ENCODE measurements at regions not wholly inside any gene's neighbourhood (a gene's known extent, or its start where the extent isn't known, plus 50 kb on each side); places are given as distances from the start of the nearest gene placed in this dataset.
"Not testable (repeated sequence)": the region's sequence is repeated elsewhere in the genome, so short reads cannot be mapped to it uniquely, and the experiment has no call there.

DNA sequence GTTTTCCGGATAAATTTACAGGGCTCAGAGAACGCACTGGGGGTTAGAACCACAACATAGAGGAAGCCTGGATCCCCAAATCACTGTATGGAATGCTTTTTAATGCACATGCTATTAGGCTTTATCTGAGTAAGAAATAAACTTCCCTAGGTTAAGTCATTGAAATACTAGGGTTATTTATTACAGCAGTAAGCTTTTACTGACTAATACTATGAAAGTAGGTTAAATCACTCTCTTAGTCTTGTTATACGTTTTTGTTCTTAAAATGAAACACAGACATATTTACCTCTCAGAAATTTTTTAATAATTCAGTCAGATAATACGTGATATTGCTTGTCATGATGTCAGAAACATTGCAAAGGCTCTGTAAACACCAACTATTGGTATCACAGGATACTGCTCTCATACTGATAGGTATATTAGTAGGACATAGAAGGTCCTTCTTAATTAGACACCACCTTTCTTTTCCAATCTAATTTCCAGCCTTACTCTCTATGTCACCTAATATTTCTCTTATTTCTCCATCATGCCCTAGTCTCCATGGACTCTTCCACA lies 162.7 kb upstream of the NYAP2 start:
- DNase-seq: no peak

DNA sequence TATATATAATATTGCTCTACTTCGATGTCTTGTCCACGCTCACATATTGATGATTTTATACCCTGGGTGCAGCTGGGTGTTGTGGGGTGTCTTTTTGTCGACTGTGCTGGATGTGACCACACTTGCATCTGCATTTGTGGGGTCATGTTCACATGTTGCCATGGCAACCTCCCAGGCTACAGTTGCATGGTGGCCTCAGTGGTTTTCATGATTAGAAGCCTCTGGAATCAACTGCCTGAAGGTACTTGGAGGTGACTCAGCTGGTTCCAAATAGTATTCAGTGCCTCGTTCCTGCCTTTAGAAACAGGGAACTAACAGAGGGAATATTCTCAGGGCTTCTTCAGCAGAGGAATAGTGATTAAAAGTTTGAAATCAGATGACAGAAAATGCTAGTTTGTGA lies 166.3 kb upstream of the NYAP2 start:
- DNase-seq: no peak

DNA sequence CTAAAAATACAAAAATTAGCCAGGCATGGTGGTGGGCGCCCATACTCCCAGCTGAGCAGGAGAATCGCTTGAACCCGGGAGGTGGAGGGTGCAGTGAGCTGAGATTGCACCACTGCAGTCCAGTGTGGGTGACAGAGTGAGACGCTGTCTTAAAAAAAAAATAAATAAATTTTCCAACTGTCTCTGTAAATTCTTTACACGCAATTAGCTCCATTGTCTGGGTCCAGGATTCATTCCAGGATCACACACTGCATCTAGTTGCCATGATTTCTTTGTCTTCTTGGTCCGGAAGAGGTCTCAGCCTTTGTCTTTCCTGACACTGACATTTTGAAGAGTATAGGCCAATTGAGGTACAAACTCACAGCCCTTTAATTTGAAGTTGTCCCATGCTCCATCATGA lies 167.6 kb upstream of the NYAP2 start:
- no peak for DNase-seq

DNA sequence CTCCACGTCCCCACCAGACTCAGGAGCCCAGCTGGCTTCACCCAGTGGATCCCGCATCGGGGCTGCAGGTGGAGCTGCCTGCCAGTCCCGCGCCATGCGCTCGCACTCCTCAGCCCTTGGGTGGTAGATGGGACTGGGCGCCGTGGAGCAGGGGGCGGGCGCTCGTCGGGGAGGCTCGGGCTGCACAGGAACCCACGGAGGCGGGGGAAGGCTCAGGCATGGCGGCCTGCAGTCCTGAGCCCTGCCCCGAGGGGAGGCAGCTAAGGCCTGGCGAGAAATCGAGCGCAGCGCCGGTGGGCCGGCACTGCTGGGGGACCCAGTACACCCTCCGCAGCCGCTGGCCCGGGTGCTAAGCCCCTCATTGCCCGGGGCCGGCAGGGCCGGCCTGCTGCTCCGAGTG lies 170.2 kb upstream of the NYAP2 start:
- DNase-seq: not testable (repeated sequence)

DNA sequence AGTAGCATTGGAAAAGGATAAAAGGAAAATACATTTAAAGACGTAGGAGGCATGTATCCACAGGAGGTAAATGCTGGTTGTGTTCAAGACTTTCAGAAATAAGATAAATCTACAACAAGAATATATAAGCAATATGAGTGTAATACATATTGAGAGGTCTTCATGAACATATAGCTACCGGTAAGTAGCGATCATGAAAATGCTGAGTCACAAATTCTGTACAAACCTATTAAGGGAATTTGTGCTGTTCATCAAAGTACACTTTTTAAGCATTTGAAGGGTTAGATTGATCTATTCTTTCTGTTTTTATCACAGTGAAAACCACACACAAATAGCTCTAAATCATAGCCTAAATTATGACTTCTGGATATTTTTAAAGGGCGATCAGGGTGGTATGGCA lies 173.1 kb upstream of the NYAP2 start:
- DNase-seq: no peak

DNA sequence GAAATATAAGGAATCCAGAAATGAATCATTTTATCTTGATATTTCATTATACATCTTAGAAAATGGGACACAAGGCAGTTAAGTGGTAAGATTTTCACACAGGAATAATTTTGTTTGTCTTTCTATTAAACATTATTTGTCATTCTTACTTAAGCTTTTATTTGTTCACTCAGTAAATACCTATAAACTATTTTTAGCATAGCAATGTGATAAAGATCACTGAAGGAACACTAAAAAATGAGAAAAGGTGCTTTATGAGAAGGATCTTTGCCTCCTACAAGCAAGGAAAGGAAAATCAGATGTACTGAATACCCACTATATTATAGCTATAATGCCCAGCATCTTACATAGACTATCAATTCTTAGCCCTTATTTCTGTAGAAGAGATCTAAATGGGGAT lies 176.2 kb upstream of the NYAP2 start:
- DNase-seq: no peak

DNA sequence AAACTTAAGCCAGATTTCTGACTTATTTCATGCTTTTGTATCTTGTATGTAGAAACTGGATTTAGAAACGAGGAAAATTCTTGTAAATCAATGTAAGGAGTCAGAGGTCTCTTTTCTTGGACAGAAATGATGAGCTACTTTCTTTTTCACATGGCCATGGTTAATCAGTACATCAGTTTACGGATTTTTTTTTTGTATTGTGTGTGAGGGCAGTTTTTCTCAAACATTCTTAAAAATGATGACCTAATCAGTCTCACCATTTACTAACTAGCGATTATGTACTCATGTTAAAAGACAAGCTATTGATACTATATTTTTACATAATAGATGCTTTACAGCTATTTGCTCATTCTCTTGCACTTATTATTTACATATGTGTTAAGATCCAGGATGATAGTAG lies 165.2 kb upstream of the DOCK10 start:
- DNase-seq: no peak

DNA sequence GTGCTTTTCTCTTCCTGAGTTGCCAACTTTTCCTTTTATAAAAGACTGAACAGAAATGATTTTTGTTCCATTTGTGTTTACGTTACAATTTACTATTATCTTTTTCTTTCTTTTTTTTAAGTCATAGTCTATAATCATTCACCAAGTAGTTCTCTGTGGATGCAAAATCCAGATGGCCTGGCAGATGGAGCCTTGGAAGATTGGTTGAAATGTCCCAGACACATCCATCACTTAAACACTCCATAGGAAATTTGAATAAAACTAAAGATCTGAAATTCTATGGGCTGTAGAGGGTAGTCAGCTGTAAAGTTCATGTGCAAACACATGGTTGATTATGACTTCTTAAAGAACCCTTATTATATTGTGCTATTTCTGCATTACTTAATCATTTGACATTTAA lies 164.8 kb upstream of the DOCK10 start:
- DNase-seq: no peak

DNA sequence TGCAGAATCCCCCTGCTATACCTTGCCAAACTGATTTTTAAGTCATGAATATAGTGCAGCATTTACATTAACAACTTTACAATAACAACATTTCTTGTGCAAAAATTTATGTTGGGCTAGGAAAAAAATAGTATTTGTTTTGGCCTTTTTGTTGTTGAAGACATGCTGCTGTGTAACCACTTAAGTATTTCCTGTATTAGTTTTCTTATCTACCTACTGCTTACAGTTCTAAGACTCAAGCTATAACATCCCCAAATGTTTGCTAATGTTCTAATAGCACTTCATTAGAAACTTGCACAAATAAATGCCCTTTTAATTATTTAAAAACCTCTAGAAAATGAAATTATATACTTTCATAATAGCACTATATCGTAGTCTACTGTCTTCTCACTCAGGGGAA lies 154.3 kb upstream of the DOCK10 start:
- no peak for DNase-seq

DNA sequence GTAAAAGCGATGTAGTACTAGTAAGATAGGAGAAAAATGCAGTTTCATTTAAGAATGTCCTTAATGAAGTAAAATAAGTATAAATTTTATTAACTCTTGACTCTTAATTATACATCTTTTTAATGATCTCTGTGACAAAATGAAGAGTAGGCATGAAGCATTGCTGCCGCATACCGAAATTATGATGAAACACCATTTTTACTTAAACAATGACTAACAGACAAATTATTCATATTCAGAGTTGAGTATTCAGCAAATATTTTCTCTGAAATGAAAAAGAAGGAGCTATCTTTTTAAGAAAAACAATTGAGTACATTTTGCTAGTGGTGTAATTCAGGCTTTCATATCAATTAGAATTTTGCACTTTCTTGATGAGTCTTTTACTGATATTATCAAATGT lies 150.6 kb upstream of the DOCK10 start:
- DNase-seq: no peak

DNA sequence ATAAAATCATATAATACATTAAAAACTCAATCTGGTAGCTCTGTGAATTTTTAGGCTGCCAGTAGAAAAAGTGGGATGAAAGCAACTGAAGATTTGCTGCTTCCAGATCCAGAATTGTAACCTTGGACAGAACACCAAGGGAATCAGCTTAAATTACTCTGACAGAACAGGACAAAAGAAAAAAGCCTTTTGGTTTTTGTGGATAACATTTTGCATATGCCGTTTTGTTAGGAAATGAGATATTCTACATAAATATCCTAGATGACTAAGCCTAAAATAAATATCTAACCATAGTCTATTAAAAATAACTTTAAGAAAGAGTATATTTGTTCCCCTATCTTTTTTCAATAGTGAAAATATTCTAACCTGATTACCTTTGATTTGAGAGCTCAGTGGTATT lies 148.7 kb upstream of the DOCK10 start:
- DNase-seq: no peak

DNA sequence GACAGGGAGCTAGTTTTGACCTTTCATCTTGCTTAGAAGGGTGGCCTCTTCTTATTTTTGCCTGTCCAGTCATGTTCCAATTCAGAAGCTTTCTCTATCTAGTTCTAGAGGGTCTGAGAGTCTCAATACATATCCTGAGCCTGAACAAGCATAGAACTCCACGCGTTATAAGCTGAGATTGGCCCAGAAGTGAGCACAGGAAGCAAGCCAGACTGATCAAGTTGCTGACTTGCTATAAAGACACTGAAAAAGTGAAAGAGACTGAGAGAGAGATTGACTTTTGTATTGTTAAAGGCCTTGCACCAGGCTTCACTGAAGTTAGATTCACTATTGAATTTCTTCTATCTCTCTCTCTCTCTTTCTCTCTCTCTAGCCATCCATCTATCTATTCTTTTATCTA lies 142.7 kb upstream of the DOCK10 start:
- DNase-seq: no peak

DNA sequence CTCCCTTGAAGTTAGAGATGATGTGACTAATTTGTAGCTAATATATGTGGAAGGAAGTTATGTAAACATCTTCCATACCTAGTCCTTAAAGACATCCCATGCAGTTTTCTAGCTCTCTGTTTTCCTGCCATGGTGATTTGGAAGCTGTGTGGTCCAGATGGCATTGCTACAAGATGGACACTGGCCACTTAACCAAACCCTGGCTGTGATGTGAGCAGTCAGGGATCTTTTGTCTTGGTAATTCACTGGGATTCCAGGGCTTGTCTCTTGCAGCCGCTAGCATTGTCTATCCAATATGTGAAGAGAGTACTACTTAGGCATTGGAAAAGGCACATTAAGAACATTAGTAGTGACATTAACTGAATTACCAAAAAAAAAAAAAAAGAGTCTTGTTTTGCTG lies 139.9 kb upstream of the DOCK10 start:
- no peak for DNase-seq

DNA sequence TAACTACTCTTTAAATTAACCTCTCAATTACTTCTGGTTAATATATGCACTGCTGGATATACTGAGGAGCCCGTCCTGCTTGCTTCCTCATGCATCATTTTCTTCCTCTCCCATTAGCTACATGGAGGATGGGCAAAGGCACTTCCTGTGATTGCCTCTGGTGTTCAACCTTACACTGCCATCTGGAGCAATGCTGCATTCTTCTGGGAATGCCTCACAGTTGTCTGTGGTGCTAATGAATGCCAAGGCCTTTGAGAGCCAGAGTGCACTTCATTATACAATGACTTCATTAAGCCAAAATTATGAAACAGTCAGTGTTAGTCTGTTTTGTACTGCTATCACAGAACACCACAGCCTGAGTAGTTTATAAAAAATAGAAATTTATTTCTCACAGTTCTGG lies 134.8 kb upstream of the DOCK10 start:
- no peak for DNase-seq

DNA sequence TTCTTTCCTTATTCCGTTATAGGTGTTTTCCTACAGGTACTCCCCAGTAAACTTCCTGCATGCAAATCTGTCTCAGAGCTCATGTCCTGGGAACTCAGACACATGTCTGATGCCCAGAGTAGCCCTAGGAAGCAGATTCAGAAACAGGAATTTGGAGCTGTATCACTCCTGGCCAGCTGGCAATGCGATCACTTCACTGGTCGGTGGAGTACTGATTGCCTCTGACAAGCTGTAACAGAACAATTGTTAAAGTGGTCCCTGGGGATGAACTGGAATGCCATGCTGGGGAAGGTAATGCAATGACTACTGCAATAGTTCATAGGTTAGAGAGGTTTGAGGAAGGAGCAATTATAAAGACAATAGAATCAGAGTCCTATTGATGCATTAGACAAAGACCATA lies 131.6 kb upstream of the DOCK10 start:
- DNase-seq: peak; percentile 25

DNA sequence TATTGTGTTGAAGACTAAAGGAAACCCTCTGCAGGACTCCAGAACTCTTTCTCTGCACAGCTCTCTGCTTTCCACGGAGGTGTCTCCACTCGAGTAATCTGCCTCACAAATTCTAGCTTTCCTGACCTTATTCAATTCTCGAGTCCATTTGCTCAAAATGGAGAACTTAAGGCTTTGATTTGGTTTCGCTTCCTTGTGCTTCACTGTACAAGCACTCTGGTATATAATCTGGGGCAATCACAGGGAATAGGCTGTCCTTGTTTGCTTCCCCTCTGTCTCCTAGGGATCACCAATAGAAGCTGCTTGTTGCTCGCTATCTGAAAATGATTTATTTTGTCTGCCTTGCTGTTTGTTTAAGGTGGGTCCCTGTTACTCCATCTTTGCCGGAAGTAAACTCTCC lies 129.1 kb upstream of the DOCK10 start:
- DNase-seq: no peak

DNA sequence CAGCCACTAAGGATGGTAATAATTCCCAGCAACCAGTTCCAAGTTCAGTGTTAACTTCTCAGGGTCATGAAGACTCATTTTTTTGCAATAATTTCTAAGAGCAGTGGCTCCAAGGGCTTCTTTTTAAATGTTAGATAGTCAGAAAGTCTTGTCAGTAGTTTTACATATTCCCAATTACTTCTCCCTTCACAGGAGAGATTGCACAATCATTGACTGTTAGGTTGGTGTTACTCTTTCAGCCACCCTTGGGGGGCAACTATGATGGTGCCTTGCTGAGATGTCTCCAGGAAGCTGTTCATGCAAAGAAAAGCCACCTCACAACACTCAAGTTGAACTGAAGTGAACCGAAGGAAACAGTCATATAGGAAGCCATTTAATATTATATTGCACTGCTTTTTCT lies 127.9 kb upstream of the DOCK10 start:
- DNase-seq: no peak

DNA sequence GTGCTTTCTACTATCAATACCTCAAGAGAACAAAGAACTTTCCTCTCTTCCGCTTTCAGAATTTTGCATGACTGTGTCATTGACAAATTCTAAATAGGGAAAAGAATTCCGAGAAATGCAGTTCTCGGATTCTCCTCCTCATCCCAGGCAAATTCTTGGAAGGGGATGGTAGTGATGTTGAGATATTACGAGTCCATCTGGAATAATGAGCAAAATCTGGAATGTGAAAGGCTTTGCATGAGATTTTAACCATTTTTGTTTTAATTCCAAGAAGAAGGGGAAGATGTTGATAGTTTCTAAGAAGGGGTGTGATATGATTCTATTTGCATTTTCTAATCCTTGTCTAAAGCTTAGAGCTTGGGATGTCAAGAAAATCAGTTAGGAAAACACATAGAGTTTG lies 127.1 kb upstream of the DOCK10 start:
- DNase-seq: no peak

DNA sequence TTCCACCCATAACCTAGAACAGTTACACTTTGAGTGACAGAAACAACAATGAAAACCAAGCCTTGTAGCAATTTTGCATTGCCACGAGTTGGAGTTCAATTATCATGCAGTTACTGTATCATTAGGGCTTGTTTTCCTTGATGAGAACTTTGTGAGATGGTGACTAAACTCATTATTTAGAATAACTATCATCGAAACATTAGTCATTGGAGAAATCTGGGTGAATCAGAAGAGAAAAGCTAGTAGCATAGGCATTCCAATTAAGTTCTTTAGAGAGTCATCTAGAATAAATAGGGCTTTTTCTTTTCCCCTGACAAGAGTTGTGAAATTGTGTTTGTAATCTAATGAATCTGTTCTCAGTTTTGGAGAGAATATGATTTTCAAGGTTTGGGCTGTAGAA lies 122.8 kb upstream of the DOCK10 start:
- no peak for DNase-seq

DNA sequence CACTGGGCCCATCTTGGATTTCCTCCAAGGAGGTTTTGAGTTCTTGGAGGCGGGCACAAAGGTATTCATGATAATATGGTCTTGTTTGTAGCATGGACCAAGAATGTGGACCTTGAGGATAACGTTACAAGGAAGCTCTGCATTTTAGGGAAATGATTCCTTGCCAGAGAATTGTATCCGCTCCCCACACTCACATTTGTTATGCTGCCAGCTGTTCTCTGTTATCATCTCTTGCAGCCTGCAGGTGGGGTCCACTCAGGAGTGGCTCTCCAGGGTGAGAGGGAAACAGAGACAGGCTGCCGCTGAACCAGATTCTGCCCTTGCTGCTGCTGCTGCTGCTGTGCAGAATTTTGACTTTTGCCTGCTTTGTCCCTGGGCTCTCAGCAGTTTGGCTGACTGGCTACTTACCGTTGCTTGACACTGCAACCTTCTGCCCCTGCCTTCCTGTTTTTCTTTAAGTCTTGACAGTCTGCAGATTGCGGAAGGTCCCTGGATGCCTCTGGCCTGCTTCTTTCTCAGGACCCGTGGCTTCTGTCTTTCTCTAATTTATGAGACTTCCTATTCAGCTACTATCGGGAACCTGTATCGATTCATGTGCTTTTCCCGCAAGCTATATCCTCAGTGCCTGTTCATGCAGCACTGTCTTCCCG lies 122.3 kb upstream of the DOCK10 start:
- no peak for DNase-seq

DNA sequence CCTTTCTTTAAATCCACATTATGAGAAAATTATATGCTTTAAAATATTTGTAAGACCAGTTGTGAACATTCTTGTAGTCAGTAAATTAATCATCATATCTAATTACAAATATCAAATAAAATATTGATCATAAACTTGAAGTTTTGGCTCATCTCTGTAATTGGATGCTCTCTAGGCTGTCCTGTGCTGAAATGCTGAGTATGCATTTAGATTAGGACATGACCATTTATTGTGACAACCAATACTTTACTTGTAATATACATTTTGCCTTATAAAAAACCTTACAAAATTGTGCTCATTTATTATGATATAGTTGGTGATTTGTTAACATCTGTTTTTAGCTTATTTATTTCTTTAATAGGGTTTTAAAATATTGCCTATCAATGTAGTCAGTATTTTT lies 116.1 kb upstream of the DOCK10 start:
- no peak for DNase-seq

DNA sequence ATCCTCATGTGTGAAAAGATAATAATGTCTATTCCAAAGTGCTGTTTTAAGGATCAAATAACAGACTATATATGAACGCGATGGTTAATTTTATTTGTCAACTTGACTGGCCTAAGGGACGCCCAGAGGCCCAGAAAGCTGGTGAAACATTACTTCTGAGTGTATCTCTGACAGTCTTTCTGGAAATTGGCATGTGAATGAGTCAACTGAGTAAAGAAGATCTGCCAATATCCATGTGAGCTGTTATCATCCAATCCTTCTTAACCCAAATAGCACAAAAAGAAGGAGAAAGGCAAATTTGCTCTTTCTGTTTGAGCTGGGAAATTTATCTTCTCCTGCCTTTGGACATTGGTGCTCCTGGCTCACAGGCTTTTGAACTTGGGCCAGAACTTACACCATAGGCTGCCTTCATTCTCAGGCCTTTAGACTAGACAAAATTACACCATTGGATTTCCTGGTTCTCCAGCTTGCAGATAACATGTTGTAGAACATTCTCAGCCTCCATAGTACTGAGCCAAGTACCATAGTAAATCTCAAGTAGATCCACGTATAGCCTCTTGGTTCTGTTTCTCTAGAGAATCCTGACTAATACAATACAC lies 114.7 kb upstream of the DOCK10 start:
- DNase-seq: no peak

DNA sequence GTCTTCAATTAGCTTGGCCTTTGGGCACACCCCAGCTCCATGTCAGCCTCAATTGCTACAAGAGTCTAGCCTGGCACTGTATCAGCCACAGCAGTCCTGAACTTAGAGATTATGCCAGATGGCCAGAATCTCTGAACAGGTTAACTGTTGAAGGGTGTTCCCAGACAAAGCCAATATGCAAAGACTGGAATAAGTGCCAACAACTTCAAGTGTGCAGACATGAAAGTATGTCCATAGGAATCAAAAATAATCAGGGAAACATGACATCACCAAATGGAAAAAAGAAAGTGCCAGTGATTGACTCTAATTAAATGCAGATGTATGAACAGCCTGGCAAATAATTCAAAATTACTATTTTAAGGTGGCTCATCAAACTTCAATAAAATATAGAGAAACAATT lies 98.5 kb upstream of the DOCK10 start:
- no peak for DNase-seq

DNA sequence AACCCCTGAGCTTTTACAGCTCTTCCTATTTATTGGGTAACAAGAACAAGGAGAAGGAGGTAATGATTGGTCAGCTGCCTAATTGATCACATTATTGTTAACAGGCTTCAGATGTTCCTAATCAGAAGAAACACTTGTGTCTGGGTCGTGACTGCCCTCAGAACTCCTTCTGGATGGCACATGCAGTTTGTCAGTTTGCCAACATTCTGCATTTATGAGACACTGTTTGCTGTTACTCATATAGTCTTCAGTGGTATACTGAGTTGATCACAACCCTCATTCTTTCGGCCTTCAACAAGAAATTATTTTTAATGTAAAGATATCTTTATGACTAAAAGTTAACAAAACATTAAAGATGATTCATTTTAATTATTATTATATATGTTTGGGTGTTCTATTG lies 95.7 kb upstream of the DOCK10 start:
- no peak for DNase-seq

DNA sequence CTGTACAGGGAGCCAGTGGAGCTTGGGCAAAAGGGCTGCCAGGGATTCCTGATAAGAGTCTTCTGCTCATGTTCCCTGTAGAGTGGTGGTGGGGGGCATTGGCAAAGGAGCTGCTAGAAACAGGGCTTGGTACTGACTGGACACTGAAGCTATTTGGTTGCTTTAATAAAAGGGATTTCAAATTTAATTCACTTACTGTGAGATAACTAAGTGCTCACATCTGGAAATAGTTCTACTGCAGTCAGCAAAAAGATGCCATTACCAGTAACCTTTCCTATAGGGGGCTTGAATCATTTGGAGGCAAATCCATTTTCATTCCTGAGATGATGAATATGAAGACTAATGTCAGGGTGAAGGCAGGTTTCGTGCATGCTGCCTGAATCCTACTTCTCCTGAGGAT lies 94.3 kb upstream of the DOCK10 start:
- no peak for DNase-seq

Data from NCI-H1092 treated with DMSO at 0.1 percent for 48 hours (cell line).